GM12873 (cell line): ENCODE measurements at regions not wholly inside any gene's neighbourhood (a gene's known extent, or its start where the extent isn't known, plus 50 kb on each side); places are given as distances from the start of the nearest gene placed in this dataset.

ENCODE experiments used
- TF ChIP-seq, protein P1 (sequence below): IDR thresholded peaks from 2 replicates; pipeline ENCODE4 v1.5.1; 2012; ENCODE audit warnings: low read depth, mild to moderate bottlenecking, moderate library complexity, low read length, control low read depth; ENCODE audit not compliant: insufficient read depth; ENCODE audit errors: missing control alignments

DNA sequence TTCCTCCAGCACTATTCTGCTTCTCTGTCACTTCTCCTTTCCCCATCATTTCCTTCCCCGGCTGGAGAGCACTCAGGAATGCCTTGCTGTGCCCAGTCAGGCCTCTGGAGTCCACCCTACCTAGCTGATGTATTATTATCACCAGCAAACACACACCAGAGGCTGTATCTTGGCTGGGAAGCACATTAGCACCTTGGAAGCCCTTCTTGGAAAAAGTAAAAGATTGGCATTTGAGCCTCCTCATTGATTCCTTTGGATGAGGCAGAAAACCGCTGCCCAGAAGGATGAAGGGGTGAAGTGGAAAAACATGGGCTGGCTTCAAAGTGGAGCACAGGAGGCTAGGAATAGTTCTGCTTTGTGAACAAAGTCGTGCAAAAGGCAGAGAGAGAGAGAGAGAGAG lies 244.3 kb downstream of the RPLP1 start:
- TF ChIP-seq, protein P1, sequence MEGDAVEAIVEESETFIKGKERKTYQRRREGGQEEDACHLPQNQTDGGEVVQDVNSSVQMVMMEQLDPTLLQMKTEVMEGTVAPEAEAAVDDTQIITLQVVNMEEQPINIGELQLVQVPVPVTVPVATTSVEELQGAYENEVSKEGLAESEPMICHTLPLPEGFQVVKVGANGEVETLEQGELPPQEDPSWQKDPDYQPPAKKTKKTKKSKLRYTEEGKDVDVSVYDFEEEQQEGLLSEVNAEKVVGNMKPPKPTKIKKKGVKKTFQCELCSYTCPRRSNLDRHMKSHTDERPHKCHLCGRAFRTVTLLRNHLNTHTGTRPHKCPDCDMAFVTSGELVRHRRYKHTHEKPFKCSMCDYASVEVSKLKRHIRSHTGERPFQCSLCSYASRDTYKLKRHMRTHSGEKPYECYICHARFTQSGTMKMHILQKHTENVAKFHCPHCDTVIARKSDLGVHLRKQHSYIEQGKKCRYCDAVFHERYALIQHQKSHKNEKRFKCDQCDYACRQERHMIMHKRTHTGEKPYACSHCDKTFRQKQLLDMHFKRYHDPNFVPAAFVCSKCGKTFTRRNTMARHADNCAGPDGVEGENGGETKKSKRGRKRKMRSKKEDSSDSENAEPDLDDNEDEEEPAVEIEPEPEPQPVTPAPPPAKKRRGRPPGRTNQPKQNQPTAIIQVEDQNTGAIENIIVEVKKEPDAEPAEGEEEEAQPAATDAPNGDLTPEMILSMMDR, result no peak

DNA sequence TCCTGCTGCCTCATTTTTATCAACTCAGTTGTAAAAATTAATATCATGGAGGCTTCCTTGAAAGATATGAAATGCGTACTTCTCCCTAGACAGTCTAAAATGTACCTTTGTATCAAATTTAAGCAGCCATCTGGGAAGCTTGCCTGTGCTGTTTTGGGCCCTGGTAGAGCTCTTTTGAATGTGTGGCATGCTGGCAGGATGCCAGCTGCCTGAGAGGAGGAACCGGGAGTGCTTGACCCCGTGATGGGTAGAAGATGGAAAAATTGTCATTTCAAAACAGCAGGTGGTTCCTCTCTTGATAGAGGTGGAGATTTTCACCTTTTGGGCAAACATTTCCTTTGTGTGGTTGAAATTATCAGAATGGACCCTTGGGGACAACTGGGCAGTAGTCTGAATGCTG lies 245.3 kb downstream of the RPLP1 start:
- TF ChIP-seq, protein P1, result no peak

DNA sequence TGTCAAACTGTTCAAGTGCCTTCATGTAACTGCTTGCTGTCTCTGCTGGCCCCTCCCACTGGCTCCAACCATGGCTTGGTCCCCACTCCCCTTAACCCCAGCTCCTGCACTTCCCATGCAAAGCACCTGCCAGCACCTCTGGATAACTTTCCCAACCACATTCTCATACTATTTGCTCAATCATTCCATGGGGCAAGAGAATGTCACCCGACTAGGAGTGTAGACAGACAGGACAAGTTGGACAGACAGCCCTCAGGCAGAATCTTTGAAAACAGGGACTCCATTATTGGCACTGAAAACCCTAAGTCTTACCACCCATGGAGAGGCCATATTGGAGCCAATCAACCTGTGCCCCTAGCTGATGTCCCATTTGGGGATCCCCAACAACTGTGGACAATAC lies 246.5 kb downstream of the RPLP1 start:
- TF ChIP-seq, protein P1, result no peak

DNA sequence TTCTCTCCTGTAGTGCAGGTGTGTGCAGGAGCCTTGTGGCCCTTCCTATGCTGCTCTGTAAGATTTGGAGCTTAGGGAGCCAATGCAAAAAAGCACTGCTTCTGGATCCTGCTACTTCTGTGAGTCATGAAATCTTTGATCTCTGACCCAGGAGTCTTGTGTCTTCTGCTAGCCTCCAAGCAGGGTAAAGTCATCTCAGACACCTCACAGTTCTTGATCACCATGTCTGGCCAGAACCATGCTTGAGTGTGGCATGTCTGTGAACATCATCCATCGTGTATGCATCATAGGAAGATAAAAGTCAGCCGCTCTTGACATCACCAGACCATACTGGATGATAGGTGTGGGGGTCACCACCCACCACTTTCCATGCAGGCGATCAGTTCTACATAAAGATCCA lies 247.8 kb downstream of the RPLP1 start:
- TF ChIP-seq, protein P1, result no peak

DNA sequence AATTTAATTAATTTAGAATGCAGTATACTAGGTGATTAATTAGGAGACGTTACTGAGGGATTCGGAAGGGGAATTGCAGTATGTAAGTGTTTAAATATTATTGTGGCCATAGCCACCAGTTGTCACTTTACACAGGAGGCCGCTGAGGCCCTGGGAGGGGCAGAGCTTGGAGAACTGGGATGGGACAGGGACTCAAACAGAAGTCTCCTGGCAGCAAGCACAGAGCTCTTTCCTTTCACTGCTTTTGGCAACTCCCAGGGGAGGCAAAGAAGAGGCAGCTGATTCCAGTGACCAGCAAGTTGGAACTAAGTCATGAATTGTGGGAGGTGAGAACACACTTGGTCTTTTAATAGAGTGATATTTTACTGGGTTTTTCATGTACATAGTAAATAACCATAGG lies 248.6 kb downstream of the RPLP1 start:
- TF ChIP-seq, protein P1, result no peak

DNA sequence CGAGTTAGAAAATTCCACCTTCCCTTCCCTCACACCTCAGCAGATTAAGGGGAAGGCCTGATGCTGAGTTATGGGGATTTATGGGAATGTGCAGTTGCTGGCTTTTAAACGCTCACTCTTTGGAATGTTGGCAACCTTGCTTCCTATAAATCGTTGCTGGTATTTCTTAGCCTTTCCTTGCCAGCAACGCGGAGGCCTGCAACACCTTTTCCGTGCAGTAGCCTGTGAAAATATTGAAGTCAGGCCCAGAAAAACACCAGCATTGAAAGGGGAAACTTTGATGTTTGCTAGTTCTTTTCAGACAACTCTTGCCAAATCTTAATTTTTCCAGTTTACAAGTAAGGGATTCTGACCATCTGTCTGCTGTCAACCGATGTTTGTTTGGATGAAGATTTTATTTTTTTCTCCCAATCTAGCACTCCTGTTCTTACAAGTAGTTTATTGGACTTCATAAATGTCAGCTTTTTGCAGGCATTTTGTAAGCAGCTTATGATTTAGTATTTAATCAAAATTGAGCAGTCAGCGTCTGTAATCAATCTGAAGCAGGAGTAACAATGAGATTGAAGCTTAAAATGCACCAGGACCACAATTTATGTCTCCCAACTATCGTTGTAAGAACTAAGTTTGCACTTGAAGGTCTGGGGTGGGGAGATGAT lies 251.0 kb downstream of the RPLP1 start:
- TF ChIP-seq, protein P1, result no peak

DNA sequence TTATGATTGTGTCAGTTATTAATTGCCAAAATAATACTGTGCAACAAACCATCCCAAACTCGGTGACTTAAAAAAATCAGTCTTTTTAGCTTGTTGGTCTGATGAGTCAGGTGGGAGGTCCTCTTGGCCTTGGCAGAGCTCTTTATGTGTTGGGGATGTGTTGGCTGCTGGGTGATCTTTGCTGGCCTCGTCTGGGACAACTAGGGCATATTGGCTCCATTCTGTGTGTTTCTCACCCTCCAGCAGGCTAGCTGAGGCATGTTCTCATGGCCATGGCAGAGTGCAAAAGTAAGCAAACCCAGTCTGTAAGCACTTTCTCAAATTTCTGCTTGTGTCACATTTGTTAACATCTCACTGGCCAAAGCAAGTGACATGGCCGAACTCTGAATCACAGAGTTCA lies 251.6 kb downstream of the RPLP1 start:
- TF ChIP-seq, protein P1, result no peak
